ENCODE measurements at regions not wholly inside any gene's neighbourhood (a gene's known extent, or its start where the extent isn't known, plus 50 kb on each side); places are given as distances from the start of the nearest gene placed in this dataset.

GRCh38 chr13:55887561-55887960 is 1253.2 kb upstream of the PRR20A start:
- Mint-ChIP-seq H3K27me3 (ENCODE audit: insufficient read depth, unreplicated experiment) (no peaks in the 10 kb centered on the region), H3K4me1 (ENCODE audit: insufficient read depth, unreplicated experiment) (no peaks in the 10 kb centered on the region), H3K4me3 (ENCODE audit: unreplicated experiment) (no peak overlapping the region), H3K27ac (ENCODE audit: low read depth, unreplicated experiment) (no peak overlapping the region), H3K9me3 (ENCODE audit: unreplicated experiment) (no peaks in the 10 kb centered on the region), H3K36me3 (ENCODE audit: insufficient read depth, unreplicated experiment) (no peaks in the 10 kb centered on the region)
- BruUV-seq (replicated peaks), result no TSS peak
- DNase-seq (ENCODE audit: unreplicated experiment), result no peak
- POLR2A ChIA-PET, result no interaction called here
- TF ChIP-seq, protein P1, sequence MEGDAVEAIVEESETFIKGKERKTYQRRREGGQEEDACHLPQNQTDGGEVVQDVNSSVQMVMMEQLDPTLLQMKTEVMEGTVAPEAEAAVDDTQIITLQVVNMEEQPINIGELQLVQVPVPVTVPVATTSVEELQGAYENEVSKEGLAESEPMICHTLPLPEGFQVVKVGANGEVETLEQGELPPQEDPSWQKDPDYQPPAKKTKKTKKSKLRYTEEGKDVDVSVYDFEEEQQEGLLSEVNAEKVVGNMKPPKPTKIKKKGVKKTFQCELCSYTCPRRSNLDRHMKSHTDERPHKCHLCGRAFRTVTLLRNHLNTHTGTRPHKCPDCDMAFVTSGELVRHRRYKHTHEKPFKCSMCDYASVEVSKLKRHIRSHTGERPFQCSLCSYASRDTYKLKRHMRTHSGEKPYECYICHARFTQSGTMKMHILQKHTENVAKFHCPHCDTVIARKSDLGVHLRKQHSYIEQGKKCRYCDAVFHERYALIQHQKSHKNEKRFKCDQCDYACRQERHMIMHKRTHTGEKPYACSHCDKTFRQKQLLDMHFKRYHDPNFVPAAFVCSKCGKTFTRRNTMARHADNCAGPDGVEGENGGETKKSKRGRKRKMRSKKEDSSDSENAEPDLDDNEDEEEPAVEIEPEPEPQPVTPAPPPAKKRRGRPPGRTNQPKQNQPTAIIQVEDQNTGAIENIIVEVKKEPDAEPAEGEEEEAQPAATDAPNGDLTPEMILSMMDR (IDR thresholded peaks at IDR 0.05; ENCODE audit: unreplicated experiment), result no peak
- CTCF ChIA-PET, result no interaction called here
- intact Hi-C loops (cut with micrococcal nuclease), result no loop called here

GRCh38 chr13:55893540-55893939 is 1247.2 kb upstream of the PRR20A start:
- intact Hi-C loops (cut with micrococcal nuclease), result no loop called here
- POLR2A ChIA-PET, result no interaction called here
- Mint-ChIP-seq H3K4me3 (ENCODE audit: unreplicated experiment) (no peak overlapping the region), H3K9me3 (ENCODE audit: unreplicated experiment) (no peaks in the 10 kb centered on the region), H3K4me1 (ENCODE audit: insufficient read depth, unreplicated experiment) (peaks cover 6% of the 10 kb centered on the region), H3K27ac (ENCODE audit: low read depth, unreplicated experiment) (no peak overlapping the region), H3K36me3 (ENCODE audit: insufficient read depth, unreplicated experiment) (no peaks in the 10 kb centered on the region), H3K27me3 (ENCODE audit: insufficient read depth, unreplicated experiment) (no peaks in the 10 kb centered on the region)
- peak; percentile 16 for DNase-seq (ENCODE audit: unreplicated experiment)
- TF ChIP-seq, protein P1 (IDR thresholded peaks at IDR 0.05; ENCODE audit: unreplicated experiment), result no peak
- CTCF ChIA-PET, result interaction anchor here (0.7 kb wide), 1 partner anchor 79 kb away, joined by 3 read pairs; no protein-coding TSS in a partner anchor
- no TSS peak for BruUV-seq (replicated peaks)

GRCh38 chr13:55937180-55937579 is 1203.5 kb upstream of the PRR20A start:
- peaks cover 6% of the 10 kb centered on the region for H3K36me3 Mint-ChIP-seq (ENCODE audit: insufficient read depth, unreplicated experiment)
- intact Hi-C loops (cut with micrococcal nuclease), result no loop called here

DNA sequence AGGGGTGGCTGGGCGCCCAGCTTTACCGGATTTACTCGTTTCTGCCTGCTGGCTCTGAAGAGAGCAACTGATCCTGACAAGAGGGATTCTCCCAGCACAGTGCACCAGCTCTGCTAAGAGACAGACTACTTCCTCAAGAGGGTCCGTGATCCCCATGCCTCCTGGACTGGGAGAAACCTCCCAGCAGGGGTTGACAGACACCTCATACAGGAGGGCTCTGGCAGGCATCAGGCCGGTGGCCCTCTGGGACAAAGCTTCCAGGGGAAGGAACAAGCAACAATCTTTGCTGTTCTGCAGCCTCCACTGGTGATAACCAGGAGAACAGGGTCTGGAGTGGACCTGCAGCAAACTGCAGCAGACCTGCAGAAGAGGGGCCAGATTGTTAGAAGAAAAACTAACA is 1192.5 kb upstream of the PRR20A start:
- Mint-ChIP-seq H3K36me3 (ENCODE audit: insufficient read depth, unreplicated experiment) (no peaks in the 10 kb centered on the region), H3K27me3 (ENCODE audit: insufficient read depth, unreplicated experiment) (no peaks in the 10 kb centered on the region), H3K9me3 (ENCODE audit: unreplicated experiment) (no peaks in the 10 kb centered on the region), H3K4me1 (ENCODE audit: insufficient read depth, unreplicated experiment) (no peaks in the 10 kb centered on the region), H3K27ac (ENCODE audit: low read depth, unreplicated experiment) (no peak overlapping the region), H3K4me3 (ENCODE audit: unreplicated experiment) (no peak overlapping the region)
- no peak for DNase-seq (ENCODE audit: unreplicated experiment)
- no TSS peak for BruUV-seq (replicated peaks)
- CTCF ChIA-PET, result no interaction called here
- TF ChIP-seq, protein P1 (IDR thresholded peaks at IDR 0.05; ENCODE audit: unreplicated experiment), result no peak
- intact Hi-C loops (cut with micrococcal nuclease), result no loop called here
- POLR2A ChIA-PET, result no interaction called here

More at GRCh38 chr13:55937180-55937579, 1203.5 kb upstream of the PRR20A start:
- Mint-ChIP-seq H3K27ac (ENCODE audit: low read depth, unreplicated experiment) (no peak overlapping the region), H3K9me3 (ENCODE audit: unreplicated experiment) (peaks cover 12% of the 10 kb centered on the region), H3K4me1 (ENCODE audit: insufficient read depth, unreplicated experiment) (no peaks in the 10 kb centered on the region), H3K27me3 (ENCODE audit: insufficient read depth, unreplicated experiment) (no peaks in the 10 kb centered on the region), H3K4me3 (ENCODE audit: unreplicated experiment) (no peak overlapping the region)
- ChIA-PET CTCF (no interaction called here), POLR2A (no interaction called here)
- no TSS peak for BruUV-seq (replicated peaks)
- TF ChIP-seq, protein P1 (IDR thresholded peaks at IDR 0.05; ENCODE audit: unreplicated experiment), result no peak
- DNase-seq (ENCODE audit: unreplicated experiment), result no peak

Measured in MCF 10A (cell line).